ENCODE measurements at regions not wholly inside any gene's neighbourhood (a gene's known extent, or its start where the extent isn't known, plus 50 kb on each side); places are given as distances from the start of the nearest gene placed in this dataset.

GRCh38 chr9:82682431-82682830 lies 380.5 kb downstream of the RASEF start:
- no peak for DNase-seq (ENCODE audit: low read depth)
- no peak for TF ChIP-seq CTCF (conservative IDR thresholded peaks at IDR 0.05; ENCODE audit: control insufficient read depth, insufficient read depth, low read depth, low read length)
- H3K4me3 ChIP-seq (ENCODE audit: control insufficient read depth, low read depth, low read length): no peak overlapping the region

- TF ChIP-seq CTCF (conservative IDR thresholded peaks at IDR 0.05; ENCODE audit: control insufficient read depth, insufficient read depth, low read depth, low read length): no peak
- no peak for DNase-seq (ENCODE audit: low read depth)
- no peak overlapping the region for H3K4me3 ChIP-seq (ENCODE audit: control insufficient read depth, low read depth, low read length)
Measured at GRCh38 chr9:82695704-82696103, 367.2 kb downstream of the RASEF start.

GRCh38 chr9:82706786-82707185 lies 356.2 kb downstream of the RASEF start:
- no peak for DNase-seq (ENCODE audit: low read depth)
- H3K4me3 ChIP-seq (ENCODE audit: control insufficient read depth, low read depth, low read length): no peak overlapping the region
- TF ChIP-seq CTCF (conservative IDR thresholded peaks at IDR 0.05; ENCODE audit: control insufficient read depth, insufficient read depth, low read depth, low read length): no peak

GRCh38 chr9:82716821-82717220 lies 346.1 kb downstream of the RASEF start:
- TF ChIP-seq CTCF (conservative IDR thresholded peaks at IDR 0.05; ENCODE audit: control insufficient read depth, insufficient read depth, low read depth, low read length): no peak
- DNase-seq (ENCODE audit: low read depth): no peak
- no peak overlapping the region for H3K4me3 ChIP-seq (ENCODE audit: control insufficient read depth, low read depth, low read length)

- H3K4me3 ChIP-seq (ENCODE audit: control insufficient read depth, low read depth, low read length): no peak overlapping the region
- TF ChIP-seq CTCF (conservative IDR thresholded peaks at IDR 0.05; ENCODE audit: control insufficient read depth, insufficient read depth, low read depth, low read length): no peak
- DNase-seq (ENCODE audit: low read depth): no peak
Measured at GRCh38 chr9:82720515-82720914, 342.4 kb downstream of the RASEF start.

- no peak for DNase-seq (ENCODE audit: low read depth)
- TF ChIP-seq CTCF (conservative IDR thresholded peaks at IDR 0.05; ENCODE audit: control insufficient read depth, insufficient read depth, low read depth, low read length): no peak
- H3K4me3 ChIP-seq (ENCODE audit: control insufficient read depth, low read depth, low read length): no peak overlapping the region
Measured at GRCh38 chr9:82721593-82721992, 341.3 kb downstream of the RASEF start.

- no peak for TF ChIP-seq CTCF (conservative IDR thresholded peaks at IDR 0.05; ENCODE audit: control insufficient read depth, insufficient read depth, low read depth, low read length)
- no peak for DNase-seq (ENCODE audit: low read depth)
- H3K4me3 ChIP-seq (ENCODE audit: control insufficient read depth, low read depth, low read length): no peak overlapping the region
Measured at GRCh38 chr9:82722051-82722450, 340.9 kb downstream of the RASEF start.

All from fibroblast of mammary gland (primary cell).